HCT116 (cell line): ENCODE measurements at regions not wholly inside any gene's neighbourhood (a gene's known extent, or its start where the extent isn't known, plus 50 kb on each side); places are given as distances from the start of the nearest gene placed in this dataset.

Experiments used
- CTCF ChIP-seq, 3 experiments: fragments of 200-600 bp in 1 of 3; sonication (generic) in 1 of 3; IDR thresholded peaks in 2 of 3; conservative IDR thresholded peaks in 1 of 3; 2 replicates each; pipeline ENCODE4 v1.5.1; 2012 to 2017; ENCODE audit warnings: low read depth in 2 of 3, low read length in 2 of 3, antibody characterized with exemption in 1 of 3, borderline replicate concordance in 1 of 3, control low read depth in 1 of 3, mild to moderate bottlenecking in 1 of 3, mixed read lengths in 1 of 3, mixed run types in 1 of 3, moderate library complexity in 1 of 3; ENCODE audit not compliant: insufficient read depth in 1 of 3
- POLR2A ChIP-seq: IDR thresholded peaks from 2 replicates; pipeline ENCODE4 v1.7.0; 2011; ENCODE audit warnings: borderline replicate concordance; ENCODE audit not compliant: insufficient read depth, insufficient read length; ENCODE audit errors: extremely low read depth
- POLR2AphosphoS5 ChIP-seq: IDR thresholded peaks from 2 replicates; pipeline ENCODE4 v1.6.1; 2011; ENCODE audit warnings: mild to moderate bottlenecking, low read depth, low read length, moderate library complexity
- REST ChIP-seq: IDR thresholded peaks from 2 replicates; pipeline ENCODE4 v1.6.1; 2012; ENCODE audit warnings: low read depth
- ZNF274 ChIP-seq: fragments of 200-500 bp; sonication (Bioruptor generic); IDR thresholded peaks from 2 replicates; pipeline ENCODE4 v1.6.1; 2014; ENCODE audit warnings: mild to moderate bottlenecking, low read depth, low read length, inconsistent platforms

GRCh38 chr4:15362541-15362940 is 65.3 kb upstream of the C1QTNF7 start:
- TF ChIP-seq POLR2AphosphoS5 (no peak), CTCF (IDR thresholded peaks at IDR 0.05 in 2 of 3, conservative IDR thresholded peaks at IDR 0.05 in 1 of 3; ENCODE audit: borderline replicate concordance in 1 of 3, insufficient read depth in 1 of 3, low read depth in 2 of 3, low read length in 2 of 3) (no peak), REST (no peak), POLR2A (no peak), ZNF274 (no peak)
